ENCODE measurements at regions not wholly inside any gene's neighbourhood (a gene's known extent, or its start where the extent isn't known, plus 50 kb on each side); places are given as distances from the start of the nearest gene placed in this dataset.
"Not testable (repeated sequence)": the region's sequence is repeated elsewhere in the genome, so short reads cannot be mapped to it uniquely, and the experiment has no call there.

- DNase-seq = not testable (repeated sequence)
These were observed 269.5 kb downstream of the TCERG1L start for GRCh38 chr10:131042015-131042414.
